ENCODE measurements at regions not wholly inside any gene's neighbourhood (a gene's known extent, or its start where the extent isn't known, plus 50 kb on each side); places are given as distances from the start of the nearest gene placed in this dataset.

DNA sequence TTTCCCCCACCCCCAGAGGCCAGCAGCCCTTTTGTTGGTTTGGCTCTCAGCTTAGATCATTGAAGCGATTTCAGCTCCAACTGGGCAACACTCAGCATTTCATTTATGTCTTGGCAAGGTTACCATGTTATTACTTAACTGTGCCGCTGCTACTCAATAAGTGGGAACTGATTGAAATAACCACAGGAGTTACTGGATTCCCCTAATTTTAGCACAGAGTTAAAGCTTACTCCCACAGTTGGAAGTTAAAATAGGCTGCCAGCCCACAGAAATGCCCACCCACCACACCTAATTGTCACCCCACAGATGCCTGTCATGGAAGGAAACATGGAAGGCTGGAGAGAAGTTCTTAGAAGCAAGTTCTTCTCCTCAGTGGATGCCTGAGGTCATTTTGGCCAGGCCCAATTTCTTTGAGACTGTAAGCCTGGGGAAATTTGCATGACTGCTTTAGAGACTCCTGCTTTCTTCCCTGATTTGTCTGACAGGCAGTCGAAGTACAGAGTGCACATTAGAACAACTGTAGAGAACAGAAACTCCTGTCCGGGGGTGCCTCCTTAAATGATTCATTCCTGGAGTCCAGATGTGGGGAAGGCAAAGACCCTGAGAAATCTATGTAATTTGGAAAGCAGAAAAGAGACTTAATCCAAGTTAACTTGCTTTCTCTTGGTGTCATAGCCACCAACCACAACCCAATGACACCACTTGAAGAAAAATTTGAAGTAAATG is 370.0 kb downstream of the ZSWIM6 start:
- TF ChIP-seq, protein P1, sequence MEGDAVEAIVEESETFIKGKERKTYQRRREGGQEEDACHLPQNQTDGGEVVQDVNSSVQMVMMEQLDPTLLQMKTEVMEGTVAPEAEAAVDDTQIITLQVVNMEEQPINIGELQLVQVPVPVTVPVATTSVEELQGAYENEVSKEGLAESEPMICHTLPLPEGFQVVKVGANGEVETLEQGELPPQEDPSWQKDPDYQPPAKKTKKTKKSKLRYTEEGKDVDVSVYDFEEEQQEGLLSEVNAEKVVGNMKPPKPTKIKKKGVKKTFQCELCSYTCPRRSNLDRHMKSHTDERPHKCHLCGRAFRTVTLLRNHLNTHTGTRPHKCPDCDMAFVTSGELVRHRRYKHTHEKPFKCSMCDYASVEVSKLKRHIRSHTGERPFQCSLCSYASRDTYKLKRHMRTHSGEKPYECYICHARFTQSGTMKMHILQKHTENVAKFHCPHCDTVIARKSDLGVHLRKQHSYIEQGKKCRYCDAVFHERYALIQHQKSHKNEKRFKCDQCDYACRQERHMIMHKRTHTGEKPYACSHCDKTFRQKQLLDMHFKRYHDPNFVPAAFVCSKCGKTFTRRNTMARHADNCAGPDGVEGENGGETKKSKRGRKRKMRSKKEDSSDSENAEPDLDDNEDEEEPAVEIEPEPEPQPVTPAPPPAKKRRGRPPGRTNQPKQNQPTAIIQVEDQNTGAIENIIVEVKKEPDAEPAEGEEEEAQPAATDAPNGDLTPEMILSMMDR (IDR thresholded peaks at IDR 0.05; ENCODE audit: unreplicated experiment): no peak
- no TSS peak for BruUV-seq (replicated peaks)
- Mint-ChIP-seq H3K9me3 (ENCODE audit: low read depth, unreplicated experiment) (no peaks in the 10 kb centered on the region), H3K36me3 (ENCODE audit: insufficient read depth, unreplicated experiment) (no peaks in the 10 kb centered on the region), H3K27ac (ENCODE audit: unreplicated experiment) (no peak overlapping the region), H3K4me1 (ENCODE audit: low read depth, unreplicated experiment) (peaks cover 11% of the 10 kb centered on the region), H3K4me3 (ENCODE audit: low read depth, unreplicated experiment) (no peak overlapping the region), H3K27me3 (ENCODE audit: unreplicated experiment) (peaks cover 8% of the 10 kb centered on the region)
- CTCF ChIA-PET: interaction anchor here (0.6 kb wide), 1 partner anchor 47 kb away, joined by 5 read pairs; no protein-coding TSS in a partner anchor
- intact Hi-C loops (cut with micrococcal nuclease; ENCODE audit: unreplicated experiment): no loop called here
- no peak for DNase-seq

DNA sequence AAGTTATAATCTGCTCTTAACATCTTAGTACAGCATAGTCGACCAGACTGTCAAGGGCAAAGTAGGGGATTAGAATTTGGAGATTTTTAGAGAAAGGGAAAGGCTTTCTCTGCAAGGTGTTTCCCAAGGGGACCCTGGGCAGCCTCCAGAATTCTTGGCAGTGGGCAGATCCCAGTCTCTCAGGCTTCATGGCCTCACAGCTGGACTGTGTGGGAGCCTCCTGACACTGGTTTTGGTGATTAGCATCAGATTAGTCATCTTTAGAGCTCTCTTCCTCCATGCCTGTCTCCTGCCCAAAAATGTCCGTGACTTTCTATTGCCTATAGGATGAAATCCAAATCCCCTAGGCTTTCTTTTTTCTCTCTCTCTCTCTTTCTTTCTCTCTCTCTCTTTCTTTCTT is 370.7 kb downstream of the ZSWIM6 start:
- no peak for DNase-seq
- no peaks in the 10 kb centered on the region for H3K36me3 Mint-ChIP-seq (ENCODE audit: insufficient read depth, unreplicated experiment)
- no peak overlapping the region for H3K4me3 Mint-ChIP-seq (ENCODE audit: low read depth, unreplicated experiment)
- no peak overlapping the region for H3K27ac Mint-ChIP-seq (ENCODE audit: unreplicated experiment)
- CTCF ChIA-PET: no interaction called here
- TF ChIP-seq, protein P1 (IDR thresholded peaks at IDR 0.05; ENCODE audit: unreplicated experiment): no peak
- BruUV-seq (replicated peaks): no TSS peak
- intact Hi-C loops (cut with micrococcal nuclease; ENCODE audit: unreplicated experiment): loop anchor here (1.0 kb wide), 1 partner anchor 29 kb away; no protein-coding TSS in a partner anchor
- H3K27me3 Mint-ChIP-seq (ENCODE audit: unreplicated experiment): peaks cover 8% of the 10 kb centered on the region
- peaks cover 11% of the 10 kb centered on the region for H3K4me1 Mint-ChIP-seq (ENCODE audit: low read depth, unreplicated experiment)
- H3K9me3 Mint-ChIP-seq (ENCODE audit: low read depth, unreplicated experiment): no peaks in the 10 kb centered on the region

DNA sequence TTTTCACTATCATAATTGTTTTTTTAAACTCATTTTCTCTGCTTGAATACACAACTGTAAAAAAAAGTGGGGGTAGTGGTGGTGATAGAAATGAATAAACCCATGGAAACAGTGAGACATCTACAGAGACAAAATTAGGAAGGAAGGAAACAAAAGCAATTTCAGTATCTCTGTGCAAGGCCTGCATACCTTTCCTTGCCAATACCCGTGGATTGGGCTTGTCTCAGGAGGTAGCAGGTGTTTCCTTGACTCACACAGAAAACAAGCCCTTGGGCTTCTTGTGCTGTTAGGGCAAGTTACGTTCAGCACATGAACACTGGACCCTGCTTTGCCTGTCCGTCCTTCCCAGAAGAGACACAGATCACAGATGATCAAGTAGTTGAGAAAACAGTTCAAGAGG is 372.2 kb downstream of the ZSWIM6 start:
- Mint-ChIP-seq H3K27me3 (ENCODE audit: unreplicated experiment) (peaks cover 13% of the 10 kb centered on the region), H3K4me3 (ENCODE audit: low read depth, unreplicated experiment) (no peak overlapping the region), H3K4me1 (ENCODE audit: low read depth, unreplicated experiment) (no peaks in the 10 kb centered on the region), H3K27ac (ENCODE audit: unreplicated experiment) (no peak overlapping the region), H3K36me3 (ENCODE audit: insufficient read depth, unreplicated experiment) (no peaks in the 10 kb centered on the region), H3K9me3 (ENCODE audit: low read depth, unreplicated experiment) (no peaks in the 10 kb centered on the region)
- BruUV-seq (replicated peaks): no TSS peak
- DNase-seq: no peak
- TF ChIP-seq, protein P1 (IDR thresholded peaks at IDR 0.05; ENCODE audit: unreplicated experiment): no peak
- intact Hi-C loops (cut with micrococcal nuclease; ENCODE audit: unreplicated experiment): no loop called here
- CTCF ChIA-PET: no interaction called here

DNA sequence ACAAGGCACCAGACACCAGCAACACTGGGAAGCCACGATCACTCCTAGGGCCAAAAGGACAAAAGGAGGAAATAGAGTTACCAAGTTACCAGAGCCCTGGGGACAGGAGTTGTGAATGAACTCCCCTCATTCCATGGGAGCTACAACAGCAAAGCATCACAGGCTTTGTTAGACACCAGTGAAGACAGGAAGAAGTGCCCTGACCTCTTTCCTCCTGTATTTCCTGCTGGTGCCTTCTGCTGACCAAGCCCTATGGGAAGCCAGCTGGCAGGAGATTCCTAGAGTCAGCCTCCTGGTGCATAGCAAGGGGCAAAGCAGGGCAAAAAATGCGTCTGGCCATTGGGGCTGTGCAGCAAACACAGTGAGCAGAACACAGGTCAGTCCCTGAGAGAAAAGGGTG is 374.7 kb downstream of the ZSWIM6 start:
- intact Hi-C loops (cut with micrococcal nuclease; ENCODE audit: unreplicated experiment): no loop called here
- no peaks in the 10 kb centered on the region for H3K4me1 Mint-ChIP-seq (ENCODE audit: low read depth, unreplicated experiment)
- no TSS peak for BruUV-seq (replicated peaks)
- H3K27ac Mint-ChIP-seq (ENCODE audit: unreplicated experiment): no peak overlapping the region
- peaks cover 23% of the 10 kb centered on the region for H3K27me3 Mint-ChIP-seq (ENCODE audit: unreplicated experiment)
- CTCF ChIA-PET: no interaction called here
- DNase-seq: no peak
- TF ChIP-seq, protein P1 (IDR thresholded peaks at IDR 0.05; ENCODE audit: unreplicated experiment): no peak
- no peaks in the 10 kb centered on the region for H3K36me3 Mint-ChIP-seq (ENCODE audit: insufficient read depth, unreplicated experiment)
- no peak overlapping the region for H3K4me3 Mint-ChIP-seq (ENCODE audit: low read depth, unreplicated experiment)
- no peaks in the 10 kb centered on the region for H3K9me3 Mint-ChIP-seq (ENCODE audit: low read depth, unreplicated experiment)
